Liver (tissue), 8 donors: ENCODE measurements at regions not wholly inside any gene's neighbourhood (a gene's known extent, or its start where the extent isn't known, plus 50 kb on each side); places are given as distances from the start of the nearest gene placed in this dataset.

ENCODE experiments used
- DNase-seq: peaks from one replicate; pipeline ENCODE4 v3.0.0-alpha.2; 2017; ENCODE audit warnings: low spot score
- H3K27ac ChIP-seq, 2 donors: one replicate each; pipeline ENCODE4 v1.7.0; 2013; ENCODE audit warnings: inconsistent platforms in 2 of 2, low read length in 2 of 2, control low read depth in 1 of 2, low read depth in 1 of 2, mild to moderate bottlenecking in 1 of 2
- H3K27me3 ChIP-seq, 4 donors: one replicate each; pipeline versions ENCODE4 v1.6.1 to v1.7.0; 2013; ENCODE audit warnings: low read length in 3 of 4, inconsistent platforms in 1 of 4, mild to moderate bottlenecking in 1 of 4, moderate library complexity in 1 of 4; ENCODE audit not compliant: control insufficient read depth in 4 of 4, insufficient read depth in 4 of 4
- H3K36me3 ChIP-seq, 4 donors: one replicate each; pipeline versions ENCODE4 v1.6.1 to v1.7.0; 2013; ENCODE audit warnings: low read length in 3 of 4, mild to moderate bottlenecking in 3 of 4, low read depth in 1 of 4, moderate library complexity in 1 of 4; ENCODE audit not compliant: control insufficient read depth in 4 of 4, insufficient read depth in 3 of 4
- H3K4me1 ChIP-seq, 4 donors: one replicate each; pipeline versions ENCODE4 v1.6.1 to v1.7.0; 2013; ENCODE audit warnings: low read length in 3 of 4, mild to moderate bottlenecking in 3 of 4, moderate library complexity in 1 of 4; ENCODE audit not compliant: control insufficient read depth in 4 of 4, insufficient read depth in 4 of 4
- H3K4me3 ChIP-seq, 3 donors: one replicate each; pipeline versions ENCODE4 v1.6.1 to v1.7.0; 2013; ENCODE audit warnings: low read length in 3 of 3, control low read depth in 1 of 3, low read depth in 1 of 3, mild to moderate bottlenecking in 1 of 3
- H3K9ac ChIP-seq, 2 donors: one replicate each; pipeline ENCODE4 v1.7.0; 2013; ENCODE audit warnings: low read length in 2 of 2, mild to moderate bottlenecking in 2 of 2, moderate library complexity in 2 of 2, control low read depth in 1 of 2, low read depth in 1 of 2
- H3K9me3 ChIP-seq, 4 donors: one replicate each; pipeline versions ENCODE4 v1.6.1 to v1.7.0; 2013; ENCODE audit warnings: low read length in 3 of 4; ENCODE audit not compliant: control insufficient read depth in 4 of 4
- ATF3 ChIP-seq: IDR thresholded peaks from 2 replicates; pipeline ENCODE4 v1.6.1; 2016; ENCODE audit warnings: antibody characterized with exemption
- CTCF ChIP-seq: fragments of 150-350 bp; IDR thresholded peaks from 2 replicates; pipeline ENCODE4 v1.5.1; 2017; ENCODE audit warnings: improper control_type of control experiment, low read depth, low read length; ENCODE audit not compliant: missing input control
- EGR1 ChIP-seq, 2 donors: IDR thresholded peaks; 2 replicates each; pipeline ENCODE4 v1.6.1; 2016 to 2018; ENCODE audit warnings: antibody characterized with exemption in 2 of 2, low read depth in 2 of 2
- FOXA1 ChIP-seq: IDR thresholded peaks from 2 replicates; pipeline ENCODE4 v1.6.1; 2016; ENCODE audit warnings: antibody characterized with exemption
- FOXA2 ChIP-seq: IDR thresholded peaks from 2 replicates; pipeline ENCODE4 v1.6.1; 2016; ENCODE audit warnings: antibody characterized with exemption
- GABPA ChIP-seq, 2 donors: IDR thresholded peaks in 1 of 2; conservative IDR thresholded peaks in 1 of 2; 2 replicates each; pipeline ENCODE4 v1.6.1; 2016; ENCODE audit warnings: antibody characterized with exemption in 2 of 2, mild to moderate bottlenecking in 1 of 2, moderate library complexity in 1 of 2
- HNF4A ChIP-seq, 2 donors: conservative IDR thresholded peaks; 2 replicates each; pipeline ENCODE4 v1.6.1; 2016; ENCODE audit warnings: antibody characterized with exemption in 2 of 2, mild to moderate bottlenecking in 2 of 2
- HNF4G ChIP-seq: IDR thresholded peaks from 2 replicates; pipeline ENCODE4 v1.6.1; 2016; ENCODE audit warnings: antibody characterized with exemption
- JUND ChIP-seq, 2 donors: IDR thresholded peaks; 2 replicates each; pipeline ENCODE4 v1.6.1; 2016; ENCODE audit warnings: antibody characterized with exemption in 2 of 2
- MAX ChIP-seq: IDR thresholded peaks from 2 replicates; pipeline ENCODE4 v1.6.1; 2016; ENCODE audit warnings: antibody characterized with exemption
- NR2F2 ChIP-seq: IDR thresholded peaks from 2 replicates; pipeline ENCODE4 v1.6.1; 2016; ENCODE audit warnings: antibody characterized with exemption
- RAD21 ChIP-seq, 2 donors: IDR thresholded peaks; 2 replicates each; pipeline ENCODE4 v1.6.1; 2016; ENCODE audit warnings: antibody characterized with exemption in 2 of 2, mild to moderate bottlenecking in 2 of 2
- REST ChIP-seq: IDR thresholded peaks from 2 replicates; pipeline ENCODE4 v1.6.1; 2016; ENCODE audit warnings: antibody characterized with exemption, mild to moderate bottlenecking
- RXRA ChIP-seq, 2 donors: IDR thresholded peaks; 2 replicates each; pipeline ENCODE4 v1.6.1; 2017 to 2018; ENCODE audit warnings: antibody characterized with exemption in 2 of 2, mild to moderate bottlenecking in 1 of 2
- SP1 ChIP-seq: IDR thresholded peaks from 2 replicates; pipeline ENCODE4 v1.6.1; 2018; ENCODE audit warnings: antibody characterized with exemption, mild to moderate bottlenecking
- TAF1 ChIP-seq: conservative IDR thresholded peaks from 2 replicates; pipeline ENCODE4 v1.6.1; 2016; ENCODE audit warnings: antibody characterized with exemption, mild to moderate bottlenecking
- YY1 ChIP-seq: IDR thresholded peaks from 2 replicates; pipeline ENCODE4 v1.6.1; 2016; ENCODE audit warnings: antibody characterized with exemption, mild to moderate bottlenecking
- ZBTB33 ChIP-seq: IDR thresholded peaks from 2 replicates; pipeline ENCODE4 v1.6.1; 2016; ENCODE audit warnings: antibody characterized with exemption
- WGBS: extraction: QIAGEN DNeasy Blood & Tissue Kit; methylation state at CpG from one replicate; pipeline ENCODE4 v1.1.7; 2013; 5-methylcytosine and 5-hydroxymethylcytosine counted together
- donor health status: healthy.
- donor health status: healthy.
- donor health status: healthy.
- donor health status: healthy.
- donor health status: healthy.

GRCh38 chr2:100205174-100205573 lies 62.8 kb upstream of the AFF3 start (continued):
- no peak for TF ChIP-seq CTCF
- TF ChIP-seq FOXA2: no peak

GRCh38 chr2:100202567-100202966 lies 60.2 kb upstream of the AFF3 start:
- Histone ChIP-seq H3K27ac (no peak overlapping the region), H3K4me1 (peaks cover 0 to 7% (median 6%) of the 10 kb centered on the region in 4 donors), H3K27me3 (no peaks in the 10 kb centered on the region), H3K9me3 (no peaks in the 10 kb centered on the region), H3K9ac (no peak overlapping the region), H3K4me3 (no peak overlapping the region), H3K36me3 (no peaks in the 10 kb centered on the region)
- WGBS: 94% methylated on average over 6 of the region's 6 CpGs
- TF ChIP-seq YY1: no peak
- TF ChIP-seq REST: no peak
- TF ChIP-seq HNF4G: no peak
- TF ChIP-seq NR2F2: no peak
- no peak for TF ChIP-seq EGR1 (IDR thresholded peaks at IDR 0.05; ENCODE audit: low read depth in 2 of 2)
- no peak for TF ChIP-seq RAD21 (IDR thresholded peaks at IDR 0.05)
- TF ChIP-seq RXRA (IDR thresholded peaks at IDR 0.05): no peak
- no peak for TF ChIP-seq MAX
- no peak for TF ChIP-seq JUND (IDR thresholded peaks at IDR 0.05)
- TF ChIP-seq SP1: no peak
- no peak for TF ChIP-seq ATF3
- TF ChIP-seq CTCF: no peak
- TF ChIP-seq GABPA (IDR thresholded peaks at IDR 0.05 in 1 of 2, conservative IDR thresholded peaks at IDR 0.05 in 1 of 2): no peak
- no peak for TF ChIP-seq TAF1
- TF ChIP-seq FOXA2: no peak
- TF ChIP-seq HNF4A (conservative IDR thresholded peaks at IDR 0.05): no peak
- no peak for TF ChIP-seq ZBTB33
- no peak for TF ChIP-seq FOXA1
- DNase-seq: no peak
